ENCODE measurements at regions not wholly inside any gene's neighbourhood (a gene's known extent, or its start where the extent isn't known, plus 50 kb on each side); places are given as distances from the start of the nearest gene placed in this dataset.

DNA sequence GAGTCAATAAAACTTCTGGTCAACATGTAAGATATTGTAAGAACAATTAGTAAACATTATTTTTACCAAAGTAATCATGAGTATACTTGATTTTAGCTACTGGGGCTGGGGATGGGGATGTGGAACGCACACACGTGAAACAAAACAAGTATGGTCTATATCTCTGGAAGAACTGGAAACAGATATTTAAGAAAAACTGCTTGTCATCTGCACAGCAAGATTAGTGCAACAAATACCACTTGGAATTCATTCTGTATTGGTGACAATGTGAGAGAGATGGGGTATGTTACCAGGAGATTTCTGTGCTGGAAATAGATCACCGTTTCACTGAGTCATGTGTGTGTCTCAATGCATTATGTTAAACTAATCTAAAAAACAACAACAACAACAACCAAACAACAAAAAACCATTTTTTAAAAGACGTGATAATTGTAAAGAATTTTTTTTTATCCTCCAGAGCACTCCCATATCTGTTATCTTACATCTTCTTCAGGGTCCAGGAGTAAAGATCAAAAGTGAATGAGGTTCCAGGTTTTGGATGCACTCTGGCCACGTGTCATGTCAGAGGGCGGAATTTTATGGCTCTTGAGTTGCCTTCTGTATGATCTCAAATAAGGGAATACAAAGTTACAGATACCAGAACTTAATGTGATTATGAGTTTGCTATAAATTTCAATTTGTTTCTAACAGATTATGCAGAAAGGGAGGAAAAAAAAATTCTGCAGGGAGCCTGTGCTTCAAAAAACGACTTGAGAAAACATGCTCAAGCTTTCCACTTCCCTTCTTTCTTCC, 153.0 kb downstream of the BBOX1 start:
- TF ChIP-seq FOXP2 (optimal IDR thresholded peaks at IDR 0.05; ENCODE audit: borderline replicate concordance, extremely low read depth, extremely low read length, insufficient read depth) (no peak), TAF1 (IDR thresholded peaks at IDR 0.05; ENCODE audit: borderline replicate concordance, insufficient read depth, low read length) (no peak), POLR2AphosphoS5 (IDR thresholded peaks at IDR 0.05; ENCODE audit: low read depth, low read length) (no peak), SIN3A (IDR thresholded peaks at IDR 0.05; ENCODE audit: borderline replicate concordance, insufficient read depth, low read length) (no peak)
- TF ChIP-seq, protein P1, sequence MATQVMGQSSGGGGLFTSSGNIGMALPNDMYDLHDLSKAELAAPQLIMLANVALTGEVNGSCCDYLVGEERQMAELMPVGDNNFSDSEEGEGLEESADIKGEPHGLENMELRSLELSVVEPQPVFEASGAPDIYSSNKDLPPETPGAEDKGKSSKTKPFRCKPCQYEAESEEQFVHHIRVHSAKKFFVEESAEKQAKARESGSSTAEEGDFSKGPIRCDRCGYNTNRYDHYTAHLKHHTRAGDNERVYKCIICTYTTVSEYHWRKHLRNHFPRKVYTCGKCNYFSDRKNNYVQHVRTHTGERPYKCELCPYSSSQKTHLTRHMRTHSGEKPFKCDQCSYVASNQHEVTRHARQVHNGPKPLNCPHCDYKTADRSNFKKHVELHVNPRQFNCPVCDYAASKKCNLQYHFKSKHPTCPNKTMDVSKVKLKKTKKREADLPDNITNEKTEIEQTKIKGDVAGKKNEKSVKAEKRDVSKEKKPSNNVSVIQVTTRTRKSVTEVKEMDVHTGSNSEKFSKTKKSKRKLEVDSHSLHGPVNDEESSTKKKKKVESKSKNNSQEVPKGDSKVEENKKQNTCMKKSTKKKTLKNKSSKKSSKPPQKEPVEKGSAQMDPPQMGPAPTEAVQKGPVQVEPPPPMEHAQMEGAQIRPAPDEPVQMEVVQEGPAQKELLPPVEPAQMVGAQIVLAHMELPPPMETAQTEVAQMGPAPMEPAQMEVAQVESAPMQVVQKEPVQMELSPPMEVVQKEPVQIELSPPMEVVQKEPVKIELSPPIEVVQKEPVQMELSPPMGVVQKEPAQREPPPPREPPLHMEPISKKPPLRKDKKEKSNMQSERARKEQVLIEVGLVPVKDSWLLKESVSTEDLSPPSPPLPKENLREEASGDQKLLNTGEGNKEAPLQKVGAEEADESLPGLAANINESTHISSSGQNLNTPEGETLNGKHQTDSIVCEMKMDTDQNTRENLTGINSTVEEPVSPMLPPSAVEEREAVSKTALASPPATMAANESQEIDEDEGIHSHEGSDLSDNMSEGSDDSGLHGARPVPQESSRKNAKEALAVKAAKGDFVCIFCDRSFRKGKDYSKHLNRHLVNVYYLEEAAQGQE (IDR thresholded peaks at IDR 0.05; ENCODE audit: insufficient read depth in 1 of 2, low read depth in 2 of 2, low read length in 2 of 2), result no peak

DNA sequence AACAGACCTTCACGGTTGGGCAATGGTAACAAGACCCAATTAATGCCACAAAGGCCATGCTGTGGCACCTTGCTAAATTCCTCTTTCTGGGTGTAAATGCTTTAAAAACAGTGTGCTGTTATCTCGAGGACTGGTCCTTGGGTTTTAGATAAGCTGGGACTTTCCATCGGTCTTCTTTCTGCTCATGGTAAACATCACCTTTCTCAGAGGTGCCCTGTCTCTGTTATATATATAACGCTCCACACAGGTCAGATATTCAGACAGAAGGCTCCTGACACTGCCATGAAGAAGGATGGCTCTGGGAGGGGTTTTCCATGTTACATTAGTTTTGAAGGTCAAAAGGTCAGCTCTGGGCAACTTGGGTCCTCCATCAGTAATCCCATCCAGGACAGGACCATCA, 151.6 kb downstream of the BBOX1 start:
- no peak for TF ChIP-seq TAF1 (IDR thresholded peaks at IDR 0.05; ENCODE audit: borderline replicate concordance, insufficient read depth, low read length)
- no peak for TF ChIP-seq POLR2AphosphoS5 (IDR thresholded peaks at IDR 0.05; ENCODE audit: low read depth, low read length)
- no peak for TF ChIP-seq SIN3A (IDR thresholded peaks at IDR 0.05; ENCODE audit: borderline replicate concordance, insufficient read depth, low read length)
- TF ChIP-seq, protein P1 (IDR thresholded peaks at IDR 0.05; ENCODE audit: insufficient read depth in 1 of 2, low read depth in 2 of 2, low read length in 2 of 2), result no peak
- TF ChIP-seq FOXP2 (optimal IDR thresholded peaks at IDR 0.05; ENCODE audit: borderline replicate concordance, extremely low read depth, extremely low read length, insufficient read depth), result no peak

DNA sequence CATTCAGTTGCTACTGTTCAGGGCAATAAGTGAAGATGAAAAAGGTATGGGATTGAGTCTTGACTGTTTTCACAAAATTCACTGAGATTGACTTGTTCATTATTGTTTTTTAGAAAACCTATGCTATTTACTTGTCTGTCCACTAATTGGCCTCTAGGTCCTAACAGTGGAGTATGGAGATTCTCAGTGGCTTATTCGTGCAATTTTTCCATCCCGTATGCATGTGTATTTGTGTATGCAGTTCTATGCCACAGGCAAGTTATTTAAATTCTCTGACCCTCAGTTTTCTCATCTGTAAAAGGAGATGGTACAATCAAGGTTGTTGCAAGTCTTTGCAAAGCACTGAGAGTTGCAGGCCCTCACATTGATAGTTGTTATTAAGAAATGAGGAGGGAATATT, 151.0 kb downstream of the BBOX1 start:
- TF ChIP-seq TAF1 (IDR thresholded peaks at IDR 0.05; ENCODE audit: borderline replicate concordance, insufficient read depth, low read length) (no peak), FOXP2 (optimal IDR thresholded peaks at IDR 0.05; ENCODE audit: borderline replicate concordance, extremely low read depth, extremely low read length, insufficient read depth) (no peak), SIN3A (IDR thresholded peaks at IDR 0.05; ENCODE audit: borderline replicate concordance, insufficient read depth, low read length) (no peak), POLR2AphosphoS5 (IDR thresholded peaks at IDR 0.05; ENCODE audit: low read depth, low read length) (no peak)
- TF ChIP-seq, protein P1 (IDR thresholded peaks at IDR 0.05; ENCODE audit: insufficient read depth in 1 of 2, low read depth in 2 of 2, low read length in 2 of 2), result no peak

DNA sequence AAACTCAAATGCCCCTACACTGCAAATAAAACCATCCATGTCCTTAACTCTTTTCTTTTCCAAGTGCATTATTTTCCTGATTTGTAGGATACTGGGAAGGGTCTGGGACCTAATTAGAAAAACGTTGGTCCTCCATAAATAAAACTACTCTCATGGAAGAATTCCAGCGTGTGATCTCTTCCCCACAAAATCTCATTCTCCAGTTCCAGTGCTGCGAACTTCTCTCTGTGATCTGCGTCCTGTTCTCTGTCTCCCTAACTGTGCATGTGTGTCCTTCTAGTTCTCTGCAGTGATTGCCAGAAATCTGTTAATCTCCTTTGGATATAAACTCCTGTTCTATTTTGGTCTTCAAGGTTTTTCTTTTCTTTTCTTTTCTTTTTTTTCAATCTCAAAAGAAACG, 148.1 kb downstream of the BBOX1 start:
- TF ChIP-seq, protein P1 (IDR thresholded peaks at IDR 0.05; ENCODE audit: insufficient read depth in 1 of 2, low read depth in 2 of 2, low read length in 2 of 2), result no peak
- TF ChIP-seq TAF1 (IDR thresholded peaks at IDR 0.05; ENCODE audit: borderline replicate concordance, insufficient read depth, low read length), result no peak
- TF ChIP-seq POLR2AphosphoS5 (IDR thresholded peaks at IDR 0.05; ENCODE audit: low read depth, low read length), result no peak
- no peak for TF ChIP-seq SIN3A (IDR thresholded peaks at IDR 0.05; ENCODE audit: borderline replicate concordance, insufficient read depth, low read length)
- no peak for TF ChIP-seq FOXP2 (optimal IDR thresholded peaks at IDR 0.05; ENCODE audit: borderline replicate concordance, extremely low read depth, extremely low read length, insufficient read depth)
